Hepatic stellate cell (primary cell): ENCODE measurements at regions not wholly inside any gene's neighbourhood (a gene's known extent, or its start where the extent isn't known, plus 50 kb on each side); places are given as distances from the start of the nearest gene placed in this dataset.

Source experiments
- DNase-seq: peaks from one replicate; pipeline ENCODE4 v3.0.0; 2011; ENCODE audit warnings: low spot score

DNA sequence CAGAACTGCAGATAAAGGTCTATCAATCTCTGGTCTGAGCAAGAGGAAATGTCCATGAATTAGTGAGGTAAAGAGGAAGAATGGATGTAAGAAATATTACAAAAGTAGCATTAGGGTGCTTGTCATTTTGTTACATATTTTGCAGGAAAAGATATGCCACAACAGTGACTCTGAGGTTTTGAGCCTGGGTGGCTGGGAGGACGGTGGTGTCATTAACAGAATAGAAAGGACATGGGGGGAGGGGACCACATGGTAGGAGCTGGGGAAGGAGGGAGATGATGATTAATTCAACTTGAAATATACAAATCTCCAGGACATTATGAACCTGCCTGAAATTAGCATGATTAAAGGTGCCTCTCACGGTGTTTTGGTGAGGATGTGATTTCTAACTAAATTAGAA, 245.5 kb upstream of the MDFIC2 start:
- no peak for DNase-seq

GRCh38 chr3:70556056-70556455, 243.6 kb upstream of the MDFIC2 start:
- DNase-seq, result peak; percentile 4

- DNase-seq, result no peak
Observed at GRCh38 chr3:70554170-70554569, 241.7 kb upstream of the MDFIC2 start.

DNA sequence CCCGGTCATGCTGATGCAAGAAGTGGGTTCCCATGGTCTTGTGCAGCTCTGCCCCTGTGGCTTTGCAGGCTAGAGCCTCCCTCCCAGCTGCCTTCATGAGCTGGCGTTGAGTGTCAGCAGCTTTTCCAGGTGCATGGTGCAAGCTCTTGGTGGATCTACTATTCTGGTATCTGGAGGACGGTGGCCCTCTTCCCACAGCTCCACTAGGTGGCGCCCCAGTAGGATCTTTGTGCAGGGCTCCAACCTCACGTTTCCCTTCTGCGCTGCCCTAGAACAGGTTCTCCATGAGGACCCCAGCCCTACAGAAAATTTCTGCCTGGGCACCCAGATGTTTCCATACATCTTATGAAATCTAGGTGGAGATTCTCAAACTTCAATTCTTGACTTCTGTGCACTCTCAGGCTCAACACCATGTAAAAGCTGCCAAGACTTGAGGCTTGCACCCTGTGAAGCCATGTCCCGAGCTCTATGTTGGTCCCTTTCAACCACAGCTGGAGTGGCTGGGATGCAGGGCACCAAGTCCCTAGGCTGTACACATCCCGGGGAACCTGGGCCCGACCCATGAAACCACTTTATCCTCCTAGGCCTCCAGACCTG, 238.4 kb upstream of the MDFIC2 start:
- DNase-seq, result no peak

GRCh38 chr3:70546679-70547078, 234.2 kb upstream of the MDFIC2 start:
- no peak for DNase-seq

GRCh38 chr3:70543493-70543892, 231.1 kb upstream of the MDFIC2 start:
- no peak for DNase-seq

DNA sequence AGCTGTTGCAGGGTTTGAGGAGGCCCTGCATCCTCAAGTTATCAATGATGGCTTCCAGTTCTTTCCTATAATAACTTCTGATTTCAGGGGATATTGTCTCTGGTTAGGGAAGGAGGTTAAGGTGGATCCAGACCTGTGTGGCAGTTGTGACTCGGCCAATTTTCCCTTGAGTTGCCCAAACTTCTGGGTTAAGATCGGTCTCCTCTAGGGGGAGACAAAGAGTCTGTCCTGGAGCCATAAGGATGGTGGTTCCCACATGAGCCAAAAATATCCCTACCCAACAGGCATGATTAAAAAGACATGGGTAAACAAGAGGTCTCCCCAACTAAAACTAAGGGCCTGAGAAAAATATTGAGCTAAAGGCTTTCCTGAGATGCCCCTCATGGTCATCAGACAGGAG, 227.5 kb upstream of the MDFIC2 start:
- no peak for DNase-seq

- no peak for DNase-seq
Observed at GRCh38 chr3:70532806-70533205, 220.4 kb upstream of the MDFIC2 start.

- DNase-seq, result no peak
Observed at GRCh38 chr3:70531838-70532489, 219.5 kb upstream of the MDFIC2 start.

DNA sequence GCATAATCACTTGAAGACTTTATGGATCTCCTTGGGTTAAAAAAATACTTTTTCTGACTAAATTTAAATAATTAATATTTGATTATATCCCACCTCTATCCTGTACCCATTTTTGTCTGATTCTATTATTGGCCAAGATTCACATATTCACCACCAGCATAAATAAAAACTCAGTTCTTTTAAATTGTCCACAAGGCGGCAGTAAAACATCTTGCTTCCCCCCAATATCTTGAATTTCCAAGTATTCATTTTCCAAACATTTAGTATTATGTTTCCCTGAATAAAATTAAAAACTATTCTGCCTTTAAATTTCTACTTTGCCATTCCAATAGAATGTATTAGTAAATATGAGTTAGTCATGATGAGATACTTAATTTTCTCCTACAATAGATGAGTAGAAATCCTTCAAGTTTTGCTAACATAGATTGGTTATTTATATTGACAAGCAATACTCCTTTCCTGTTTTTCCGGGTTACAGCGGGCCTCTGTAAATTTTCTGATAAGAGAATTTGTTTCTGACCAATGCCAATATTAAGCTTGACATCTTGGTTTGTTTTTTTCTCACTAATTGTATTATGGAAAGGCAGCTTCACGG, 218.7 kb upstream of the MDFIC2 start:
- peak; percentile 7 for DNase-seq

DNA sequence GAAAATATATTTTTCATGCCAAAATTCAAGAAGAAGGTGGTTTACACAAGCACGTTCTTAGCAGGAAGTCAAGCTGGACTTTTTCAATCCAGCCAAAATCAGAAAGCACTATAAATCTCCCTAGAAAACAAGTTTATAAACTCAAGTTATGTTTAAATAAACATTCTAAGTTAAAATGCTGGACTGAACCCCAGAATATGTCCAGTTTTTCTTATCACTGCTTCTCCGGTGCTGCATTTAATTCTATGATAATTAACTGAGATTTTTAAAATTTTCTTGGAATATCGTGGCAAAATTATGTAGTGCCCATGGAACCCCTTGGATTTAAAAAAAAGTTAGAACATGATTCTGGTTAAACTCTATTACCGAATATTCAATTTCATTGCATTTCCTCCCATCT, 218.2 kb upstream of the MDFIC2 start:
- DNase-seq, result no peak

DNA sequence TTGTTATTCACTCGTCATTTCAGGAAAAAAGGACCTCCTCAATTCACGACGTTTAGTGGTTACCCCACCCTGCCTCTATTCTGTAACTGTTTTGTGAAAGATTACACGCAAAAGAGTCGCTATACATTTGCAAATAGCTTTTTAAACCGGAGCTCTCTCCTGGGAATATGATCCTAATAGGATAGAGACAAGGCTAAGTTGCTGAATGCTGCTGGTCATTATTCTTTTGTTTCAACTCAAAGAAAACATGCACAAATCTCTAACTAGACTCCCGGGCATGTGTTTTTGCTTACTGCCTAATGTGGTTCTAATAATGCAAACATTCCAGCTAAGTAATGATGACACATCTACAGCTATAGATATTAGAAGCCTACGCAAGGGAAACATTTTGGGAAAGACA, 214.6 kb upstream of the MDFIC2 start:
- DNase-seq, result no peak

- no peak for DNase-seq
Observed at GRCh38 chr3:70519913-70520659, 207.6 kb upstream of the MDFIC2 start.

DNA sequence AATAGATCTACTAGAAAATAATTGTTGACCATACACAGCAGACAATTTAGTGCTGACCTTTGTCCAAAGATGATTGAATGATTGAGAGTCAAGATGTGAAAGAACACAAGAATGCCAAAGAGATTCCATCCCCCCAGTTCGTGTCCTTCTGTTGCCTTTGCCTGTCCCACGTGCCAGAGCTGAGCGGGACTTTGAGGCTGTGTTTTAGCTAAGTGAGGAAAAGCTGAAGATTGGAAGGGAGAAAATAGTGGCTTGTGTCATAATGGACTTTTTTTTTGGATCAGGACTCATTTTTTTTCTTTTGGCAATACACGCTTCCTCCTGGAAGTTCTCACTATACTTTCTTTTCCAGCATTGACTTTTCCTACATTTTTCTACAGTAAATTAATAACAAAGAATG, 206.6 kb upstream of the MDFIC2 start:
- DNase-seq, result no peak

DNA sequence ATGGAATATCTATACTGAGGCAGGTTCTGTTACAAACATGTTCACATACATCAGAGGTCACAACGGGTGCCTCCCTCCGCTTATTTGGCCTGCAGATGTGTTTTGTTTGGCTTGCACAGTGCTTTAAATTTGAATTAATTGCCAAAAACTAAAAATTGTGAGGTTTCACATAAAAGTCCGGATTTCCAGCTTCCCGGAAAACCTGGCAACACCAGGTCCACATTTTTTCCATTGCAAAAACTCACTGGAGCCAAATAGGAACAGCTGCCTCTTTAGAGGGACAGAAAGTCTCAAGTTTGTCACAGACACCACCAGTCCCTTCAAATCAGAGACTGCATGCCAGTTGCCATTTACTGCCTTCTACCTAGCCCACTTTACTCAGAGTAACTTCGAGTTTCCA, 205.9 kb upstream of the MDFIC2 start:
- no peak for DNase-seq

DNA sequence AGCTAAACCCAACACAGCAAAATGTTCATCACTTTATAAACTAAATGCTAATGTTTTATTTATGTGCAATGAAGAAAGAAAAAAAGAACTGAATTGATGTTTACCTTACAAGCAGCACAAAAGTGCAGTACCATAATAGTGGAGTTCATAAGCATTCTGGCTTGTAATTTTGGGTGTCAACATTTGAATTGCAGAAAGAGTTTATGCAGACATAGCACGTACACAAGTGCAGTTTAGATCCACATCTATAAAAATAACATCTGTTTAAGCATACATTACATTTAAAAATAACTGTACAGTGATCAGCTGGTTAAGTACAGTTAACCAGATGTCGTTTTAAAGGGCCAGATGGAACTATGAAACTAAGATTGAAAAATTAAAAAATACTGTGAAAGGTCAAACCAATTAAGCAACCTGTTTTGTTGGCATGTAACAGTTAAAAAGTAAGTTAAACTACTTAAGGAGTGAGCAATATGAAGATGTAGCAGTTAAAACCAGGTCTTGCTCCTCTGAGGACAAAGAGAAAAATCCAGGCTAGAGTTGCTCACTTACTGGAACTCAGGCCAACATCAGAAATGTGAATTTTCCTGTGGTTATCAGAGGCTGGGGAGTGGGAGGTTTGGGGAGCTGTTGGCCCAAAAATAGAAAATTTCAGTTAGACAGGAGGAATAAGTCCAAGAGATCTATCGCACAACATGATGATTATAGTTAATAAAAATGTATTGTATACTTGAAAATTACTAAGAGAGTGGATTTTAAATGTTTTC, 204.9 kb upstream of the MDFIC2 start:
- DNase-seq, result no peak

DNA sequence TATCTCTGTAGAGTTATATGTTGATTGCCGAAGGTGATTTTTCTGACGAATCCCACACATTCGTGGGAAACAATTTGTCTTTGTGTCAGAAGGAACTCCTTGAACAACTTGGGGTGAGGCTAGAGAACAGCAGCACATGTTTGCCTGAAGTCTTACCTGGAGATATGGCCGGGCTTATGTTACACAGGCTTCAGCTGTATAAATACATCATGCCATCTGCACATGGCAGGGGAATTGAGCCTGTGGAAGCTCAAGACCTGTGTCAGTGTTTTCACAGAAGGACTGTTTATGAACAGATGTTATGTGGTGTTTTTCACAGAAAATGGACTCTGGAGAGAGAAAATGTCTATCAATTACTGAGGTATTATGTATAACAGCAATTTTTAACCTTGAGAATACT, 203.6 kb upstream of the MDFIC2 start:
- DNase-seq, result no peak

GRCh38 chr3:70507486-70507885, 195.0 kb upstream of the MDFIC2 start:
- no peak for DNase-seq

- DNase-seq, result no peak
Observed at GRCh38 chr3:70506775-70507174, 194.3 kb upstream of the MDFIC2 start.

DNA sequence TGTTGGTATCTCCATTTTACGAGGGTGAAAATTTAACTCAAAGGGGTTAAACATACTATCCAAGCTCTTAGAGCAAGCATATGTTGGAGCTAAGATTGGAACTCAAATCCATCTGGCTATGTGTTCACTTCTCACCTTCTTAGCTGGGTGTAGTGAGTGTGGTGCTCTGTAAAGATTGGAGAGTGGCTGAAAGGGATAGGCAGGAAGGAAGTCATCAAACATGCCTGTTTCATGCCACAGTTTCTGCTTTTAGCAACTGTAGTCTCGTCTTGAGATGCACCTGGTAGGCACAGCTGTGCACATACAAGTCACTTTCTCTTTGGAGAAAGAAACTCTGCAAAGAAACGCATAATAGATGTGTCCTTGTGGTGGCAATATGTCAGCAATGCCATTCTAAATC, 189.1 kb upstream of the MDFIC2 start:
- DNase-seq, result no peak

DNA sequence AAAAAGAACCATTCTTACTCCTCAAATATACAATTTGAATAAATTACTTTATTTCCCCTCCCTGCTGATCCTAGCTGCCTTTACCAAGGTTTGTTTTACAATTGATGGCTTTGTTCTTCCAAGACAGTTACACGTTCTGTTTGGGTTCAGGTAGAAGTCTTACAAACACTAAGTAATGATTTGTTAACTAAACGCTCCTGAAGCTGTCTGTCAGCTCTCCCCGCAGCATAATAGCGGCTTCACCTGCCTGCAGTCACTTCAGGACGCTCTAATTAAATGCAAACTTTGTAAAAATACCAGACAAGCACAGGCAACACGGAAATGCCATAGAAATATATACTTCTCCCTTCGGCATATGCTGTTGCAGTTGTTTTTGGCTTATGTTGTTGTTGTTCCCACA, 176.4 kb upstream of the MDFIC2 start:
- no peak for DNase-seq

DNA sequence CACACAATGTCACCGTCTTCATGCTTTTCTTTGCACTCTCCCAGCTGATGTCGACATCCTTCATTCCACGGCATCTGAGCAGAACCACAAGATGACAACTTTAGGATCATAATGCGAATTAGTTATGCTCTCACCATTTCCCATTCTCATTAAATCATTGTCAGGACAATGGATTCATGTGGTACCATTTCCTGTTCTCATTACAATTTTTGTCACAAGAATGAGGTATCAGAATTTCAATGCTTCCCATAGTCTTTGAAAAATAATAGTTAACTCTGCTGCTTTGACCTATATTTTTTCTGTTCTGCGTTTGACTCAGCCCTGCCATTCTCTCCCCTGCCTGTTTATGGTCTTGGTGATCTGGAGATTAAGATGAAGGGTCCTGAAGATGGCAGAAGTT, 175.7 kb upstream of the MDFIC2 start:
- DNase-seq, result no peak
